ENCODE measurements at regions not wholly inside any gene's neighbourhood (a gene's known extent, or its start where the extent isn't known, plus 50 kb on each side); places are given as distances from the start of the nearest gene placed in this dataset.

GRCh38 chr6:154593122-154593521 is 82.6 kb upstream of the CNKSR3 start:
- no peak for TF ChIP-seq EZH2 (IDR thresholded peaks at IDR 0.05; ENCODE audit: insufficient read depth, poor library complexity, severe bottlenecking)
- no peak for TF ChIP-seq EZH2phosphoT487 (IDR thresholded peaks at IDR 0.05; ENCODE audit: insufficient read depth, low read depth)
- no peaks in the 10 kb centered on the region for H3F3A ChIP-seq (ENCODE audit: insufficient read depth)

GRCh38 chr6:154594496-154595198 is 84.2 kb upstream of the CNKSR3 start:
- Histone ChIP-seq H3K4me2 (ENCODE audit: unreplicated experiment) (no peak overlapping the region), H3K27ac (no peak overlapping the region), H3K4me1 (ENCODE audit: insufficient read depth) (no peaks in the 10 kb centered on the region), H3K36me3 (ENCODE audit: low read depth) (no peaks in the 10 kb centered on the region), H3K9ac (no peak overlapping the region), H4K20me1 (ENCODE audit: insufficient read depth) (no peaks in the 10 kb centered on the region), H3K27me3 (replicated peaks; ENCODE audit: insufficient read depth) (peaks cover 12% of the 10 kb centered on the region; the same call in 1 of the 2 replicates), H3K9me3 (ENCODE audit: low read depth) (no peaks in the 10 kb centered on the region), H3F3A (ENCODE audit: insufficient read depth) (no peaks in the 10 kb centered on the region), H3K4me3 (no peak overlapping the region), H2AFZ (no peak overlapping the region), H3K9me2 (ENCODE audit: insufficient read depth) (no peaks in the 10 kb centered on the region), H3K79me2 (ENCODE audit: insufficient read depth) (no peaks in the 10 kb centered on the region)
- peak; percentile 21 for DNase-seq
- no peak for TF ChIP-seq EZH2 (IDR thresholded peaks at IDR 0.05; ENCODE audit: insufficient read depth, poor library complexity, severe bottlenecking)
- TF ChIP-seq EZH2phosphoT487 (IDR thresholded peaks at IDR 0.05; ENCODE audit: insufficient read depth, low read depth) = no peak
- 54 to 59% methylated on average over 9 of the region's 9 CpGs for WGBS, 2 experiments (ENCODE audit: low coverage in 1 of 2, low lambda C conversion rate in 2 of 2, missing lambda C conversion rate in 2 of 2)
- in situ Hi-C loops (cut with MboI) = no loop called here

More at GRCh38 chr6:154593122-154593521, 82.6 kb upstream of the CNKSR3 start:
- Histone ChIP-seq H3K4me2 (ENCODE audit: unreplicated experiment) (no peak overlapping the region), H3K79me2 (ENCODE audit: insufficient read depth) (no peaks in the 10 kb centered on the region), H3K9ac (no peak overlapping the region), H2AFZ (no peak overlapping the region), H3K4me3 (no peak overlapping the region), H3K36me3 (ENCODE audit: low read depth) (no peaks in the 10 kb centered on the region), H3K9me2 (ENCODE audit: insufficient read depth) (no peaks in the 10 kb centered on the region), H3K9me3 (ENCODE audit: low read depth) (no peaks in the 10 kb centered on the region), H3K27ac (no peak overlapping the region), H3K27me3 (replicated peaks; ENCODE audit: insufficient read depth) (peaks cover 22% of the 10 kb centered on the region; the same call in 1 of the 2 replicates), H3K4me1 (ENCODE audit: insufficient read depth) (no peaks in the 10 kb centered on the region), H4K20me1 (ENCODE audit: insufficient read depth) (no peaks in the 10 kb centered on the region)
- in situ Hi-C loops (cut with MboI) = no loop called here
- DNase-seq = no peak
- WGBS, 2 experiments (ENCODE audit: low coverage in 1 of 2, low lambda C conversion rate in 2 of 2, missing lambda C conversion rate in 2 of 2) = 69 to 73% methylated on average over 7 of the region's 7 CpGs

GRCh38 chr6:154595538-154595937 is 85.1 kb upstream of the CNKSR3 start:
- Histone ChIP-seq H3K4me2 (ENCODE audit: unreplicated experiment) (no peak overlapping the region), H2AFZ (no peak overlapping the region), H3K27me3 (replicated peaks; ENCODE audit: insufficient read depth) (peaks cover 3% of the 10 kb centered on the region; the same call in 1 of the 2 replicates), H3K9me2 (ENCODE audit: insufficient read depth) (no peaks in the 10 kb centered on the region), H3K9ac (no peak overlapping the region), H3K27ac (no peak overlapping the region), H3K4me1 (ENCODE audit: insufficient read depth) (no peaks in the 10 kb centered on the region), H3K79me2 (ENCODE audit: insufficient read depth) (no peaks in the 10 kb centered on the region), H3F3A (ENCODE audit: insufficient read depth) (no peaks in the 10 kb centered on the region), H3K4me3 (no peak overlapping the region), H3K36me3 (ENCODE audit: low read depth) (no peaks in the 10 kb centered on the region), H4K20me1 (ENCODE audit: insufficient read depth) (no peaks in the 10 kb centered on the region), H3K9me3 (ENCODE audit: low read depth) (no peaks in the 10 kb centered on the region)
- 14 to 37% methylated on average over 1 of the region's 1 CpG for WGBS, 2 experiments (ENCODE audit: low coverage in 1 of 2, low lambda C conversion rate in 2 of 2, missing lambda C conversion rate in 2 of 2)
- no peak for TF ChIP-seq EZH2 (IDR thresholded peaks at IDR 0.05; ENCODE audit: insufficient read depth, poor library complexity, severe bottlenecking)
- no peak for TF ChIP-seq EZH2phosphoT487 (IDR thresholded peaks at IDR 0.05; ENCODE audit: insufficient read depth, low read depth)
- no peak for DNase-seq
- in situ Hi-C loops (cut with MboI) = no loop called here

- Histone ChIP-seq H3K4me1 (ENCODE audit: insufficient read depth) (no peaks in the 10 kb centered on the region), H3K36me3 (ENCODE audit: low read depth) (no peaks in the 10 kb centered on the region), H3K27ac (no peak overlapping the region), H3K4me3 (no peak overlapping the region), H3K9me3 (ENCODE audit: low read depth) (no peaks in the 10 kb centered on the region), H3K27me3 (replicated peaks; ENCODE audit: insufficient read depth) (no peaks in the 10 kb centered on the region), H3K9ac (no peak overlapping the region), H3K79me2 (ENCODE audit: insufficient read depth) (no peaks in the 10 kb centered on the region), H3F3A (ENCODE audit: insufficient read depth) (no peaks in the 10 kb centered on the region), H3K4me2 (ENCODE audit: unreplicated experiment) (no peak overlapping the region), H4K20me1 (ENCODE audit: insufficient read depth) (no peaks in the 10 kb centered on the region), H3K9me2 (ENCODE audit: insufficient read depth) (no peaks in the 10 kb centered on the region), H2AFZ (no peak overlapping the region)
- in situ Hi-C loops (cut with MboI) = no loop called here
- TF ChIP-seq EZH2 (IDR thresholded peaks at IDR 0.05; ENCODE audit: insufficient read depth, poor library complexity, severe bottlenecking) = no peak
- TF ChIP-seq EZH2phosphoT487 (IDR thresholded peaks at IDR 0.05; ENCODE audit: insufficient read depth, low read depth) = no peak
- 76 to 83% methylated on average over 2 of the region's 2 CpGs for WGBS, 2 experiments (ENCODE audit: low coverage in 1 of 2, low lambda C conversion rate in 2 of 2, missing lambda C conversion rate in 2 of 2)
- no peak for DNase-seq
These were observed 85.5 kb upstream of the CNKSR3 start for GRCh38 chr6:154596009-154596408.

Measured in GM23248 (cell line).